ENCODE measurements at regions not wholly inside any gene's neighbourhood (a gene's known extent, or its start where the extent isn't known, plus 50 kb on each side); places are given as distances from the start of the nearest gene placed in this dataset.
"Not testable (repeated sequence)": the region's sequence is repeated elsewhere in the genome, so short reads cannot be mapped to it uniquely, and the experiment has no call there.

DNA sequence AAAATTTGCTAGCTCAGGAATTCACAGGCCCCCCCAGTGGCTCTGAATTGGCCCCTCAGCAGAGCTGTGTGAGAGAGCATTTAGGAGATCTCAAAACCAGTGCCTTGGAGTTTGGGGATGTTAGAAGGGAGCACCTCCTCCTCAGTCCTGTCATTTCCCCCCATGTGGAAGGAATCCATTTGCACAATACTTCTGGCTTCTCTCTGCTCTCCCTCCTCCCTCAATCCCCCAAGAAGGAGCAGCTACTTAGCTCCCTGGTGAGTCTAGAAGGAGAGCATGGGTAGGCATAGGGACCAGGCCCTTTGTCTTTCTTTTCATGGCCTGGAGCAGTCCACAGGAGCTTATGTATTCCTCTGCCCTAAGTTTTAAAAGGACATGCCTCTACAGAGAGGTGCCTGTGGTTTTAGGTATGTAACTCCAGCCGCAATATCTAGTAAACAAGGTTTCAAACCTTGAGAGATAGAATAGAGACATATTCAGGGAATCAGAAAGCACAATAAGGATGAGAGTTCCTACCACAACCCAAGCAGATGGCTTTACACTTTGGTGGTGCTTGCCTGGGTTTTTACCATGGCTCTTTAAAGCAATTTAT is 199.4 kb downstream of the FCRL5 start:
- ATAC-seq (ENCODE audit: low read depth): no peak
- no peak for DNase-seq (ENCODE audit: low spot score)
- no peak overlapping the region for H3K27ac ChIP-seq (ENCODE audit: poor library complexity, severe bottlenecking)
- H3K36me3 ChIP-seq (ENCODE audit: low read depth): no peaks in the 10 kb centered on the region
- H3K9me3 ChIP-seq (ENCODE audit: severe bottlenecking): no peaks in the 10 kb centered on the region
- TF ChIP-seq, protein P1, sequence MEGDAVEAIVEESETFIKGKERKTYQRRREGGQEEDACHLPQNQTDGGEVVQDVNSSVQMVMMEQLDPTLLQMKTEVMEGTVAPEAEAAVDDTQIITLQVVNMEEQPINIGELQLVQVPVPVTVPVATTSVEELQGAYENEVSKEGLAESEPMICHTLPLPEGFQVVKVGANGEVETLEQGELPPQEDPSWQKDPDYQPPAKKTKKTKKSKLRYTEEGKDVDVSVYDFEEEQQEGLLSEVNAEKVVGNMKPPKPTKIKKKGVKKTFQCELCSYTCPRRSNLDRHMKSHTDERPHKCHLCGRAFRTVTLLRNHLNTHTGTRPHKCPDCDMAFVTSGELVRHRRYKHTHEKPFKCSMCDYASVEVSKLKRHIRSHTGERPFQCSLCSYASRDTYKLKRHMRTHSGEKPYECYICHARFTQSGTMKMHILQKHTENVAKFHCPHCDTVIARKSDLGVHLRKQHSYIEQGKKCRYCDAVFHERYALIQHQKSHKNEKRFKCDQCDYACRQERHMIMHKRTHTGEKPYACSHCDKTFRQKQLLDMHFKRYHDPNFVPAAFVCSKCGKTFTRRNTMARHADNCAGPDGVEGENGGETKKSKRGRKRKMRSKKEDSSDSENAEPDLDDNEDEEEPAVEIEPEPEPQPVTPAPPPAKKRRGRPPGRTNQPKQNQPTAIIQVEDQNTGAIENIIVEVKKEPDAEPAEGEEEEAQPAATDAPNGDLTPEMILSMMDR (IDR thresholded peaks at IDR 0.05; ENCODE audit: poor library complexity, severe bottlenecking): no peak
- H3K27me3 ChIP-seq (ENCODE audit: insufficient read depth, poor library complexity, severe bottlenecking): no peaks in the 10 kb centered on the region
- no peak overlapping the region for H3K4me3 ChIP-seq (ENCODE audit: severe bottlenecking)
- no peaks in the 10 kb centered on the region for H3K4me1 ChIP-seq (ENCODE audit: insufficient read depth, poor library complexity, severe bottlenecking)

- no peak overlapping the region for H3K4me3 ChIP-seq (ENCODE audit: severe bottlenecking)
- H3K9me3 ChIP-seq (ENCODE audit: severe bottlenecking): no peaks in the 10 kb centered on the region
These were observed 200.1 kb downstream of the FCRL5 start for GRCh38 chr1:157352216-157352615.

GRCh38 chr1:157351800-157352199 is 200.5 kb downstream of the FCRL5 start:
- H3K4me1 ChIP-seq (ENCODE audit: insufficient read depth, poor library complexity, severe bottlenecking); H3K27ac ChIP-seq (ENCODE audit: poor library complexity, severe bottlenecking); H3K9me3 ChIP-seq (ENCODE audit: severe bottlenecking); ATAC-seq (ENCODE audit: low read depth); H3K4me3 ChIP-seq (ENCODE audit: severe bottlenecking); DNase-seq (ENCODE audit: low spot score); H3K36me3 ChIP-seq (ENCODE audit: low read depth); H3K27me3 ChIP-seq (ENCODE audit: insufficient read depth, poor library complexity, severe bottlenecking): not testable (repeated sequence)

More at GRCh38 chr1:157352216-157352615, 200.1 kb downstream of the FCRL5 start:
- Histone ChIP-seq H3K27me3 (ENCODE audit: insufficient read depth, poor library complexity, severe bottlenecking) (no peaks in the 10 kb centered on the region), H3K4me1 (ENCODE audit: insufficient read depth, poor library complexity, severe bottlenecking) (no peaks in the 10 kb centered on the region), H3K36me3 (ENCODE audit: low read depth) (no peaks in the 10 kb centered on the region), H3K27ac (ENCODE audit: poor library complexity, severe bottlenecking) (no peak overlapping the region)
- TF ChIP-seq, protein P1 (IDR thresholded peaks at IDR 0.05; ENCODE audit: poor library complexity, severe bottlenecking): no peak
- ATAC-seq (ENCODE audit: low read depth): no peak
- DNase-seq (ENCODE audit: low spot score): no peak

DNA sequence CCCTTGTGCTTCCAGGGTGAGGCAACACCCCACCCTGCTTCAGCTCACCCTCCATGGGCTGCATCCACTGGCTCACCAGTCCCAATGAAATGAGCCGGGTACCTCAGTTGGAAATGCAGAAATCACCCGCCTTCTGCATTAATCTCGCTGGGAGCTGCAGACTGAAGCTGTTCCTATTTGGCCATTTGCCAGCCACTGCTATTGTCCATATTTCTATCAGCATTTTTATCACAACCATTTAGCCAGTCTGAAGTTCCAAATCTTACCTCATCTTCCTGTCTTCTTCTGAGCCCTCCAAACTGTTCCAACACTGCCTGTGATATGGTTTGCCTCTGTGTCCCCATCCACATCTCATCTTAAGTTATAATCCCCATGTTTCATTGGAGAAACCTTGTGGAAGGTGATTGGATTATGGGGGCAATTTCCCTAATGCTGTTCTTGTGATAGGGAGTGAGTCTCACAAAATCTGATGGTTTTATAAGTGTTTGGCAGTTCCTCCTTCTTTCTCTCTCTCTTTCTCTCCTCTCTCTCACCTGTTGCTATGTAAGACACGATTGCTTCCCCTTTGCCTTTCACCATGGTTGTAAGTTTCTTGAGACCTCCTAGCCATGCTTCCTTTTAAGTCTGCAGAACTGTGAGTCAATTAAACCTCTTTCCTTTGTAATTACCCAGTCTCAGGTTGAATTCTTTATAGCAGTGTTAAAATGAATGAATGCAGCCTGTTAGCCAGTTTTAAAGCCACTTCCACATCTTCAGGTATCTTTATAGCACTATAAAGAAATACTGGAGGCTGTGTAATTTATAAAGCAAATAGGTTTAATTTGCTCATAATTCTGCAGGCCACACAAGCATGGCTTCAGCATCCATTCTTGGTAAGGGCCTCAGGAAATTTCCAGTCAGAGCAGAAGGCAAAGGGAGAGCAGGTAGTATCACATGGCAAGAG is 203.5 kb downstream of the FCRL5 start:
- H3K4me3 ChIP-seq (ENCODE audit: severe bottlenecking): no peak overlapping the region
- H3K27ac ChIP-seq (ENCODE audit: poor library complexity, severe bottlenecking): no peak overlapping the region
- H3K36me3 ChIP-seq (ENCODE audit: low read depth): no peaks in the 10 kb centered on the region
- H3K27me3 ChIP-seq (ENCODE audit: insufficient read depth, poor library complexity, severe bottlenecking): no peaks in the 10 kb centered on the region
- no peaks in the 10 kb centered on the region for H3K4me1 ChIP-seq (ENCODE audit: insufficient read depth, poor library complexity, severe bottlenecking)
- DNase-seq (ENCODE audit: low spot score): no peak
- no peak for ATAC-seq (ENCODE audit: low read depth)
- TF ChIP-seq, protein P1 (IDR thresholded peaks at IDR 0.05; ENCODE audit: poor library complexity, severe bottlenecking): no peak
- H3K9me3 ChIP-seq (ENCODE audit: severe bottlenecking): no peaks in the 10 kb centered on the region

DNA sequence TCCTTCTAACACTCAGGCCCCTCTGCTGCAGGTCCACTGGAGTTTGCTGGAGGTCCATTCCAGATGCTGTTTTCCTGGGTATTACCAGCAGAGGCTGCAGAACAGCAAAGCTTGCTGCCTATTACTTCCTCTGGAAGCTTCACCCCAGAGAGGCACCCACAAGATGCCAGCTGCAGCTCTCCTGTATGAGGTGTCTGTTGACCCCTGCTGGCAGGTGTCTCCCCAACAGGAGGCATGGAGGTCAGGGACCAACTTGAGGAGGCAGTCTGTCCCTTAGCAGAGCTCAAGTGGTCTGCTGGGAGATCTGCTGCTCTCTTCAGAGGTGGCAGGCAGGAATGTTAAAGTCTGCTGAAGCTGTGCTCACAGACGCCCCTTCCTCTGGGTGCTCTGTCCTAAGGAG is 204.8 kb downstream of the FCRL5 start:
- Histone ChIP-seq H3K27ac (ENCODE audit: poor library complexity, severe bottlenecking) (no peak overlapping the region), H3K36me3 (ENCODE audit: low read depth) (no peaks in the 10 kb centered on the region), H3K4me3 (ENCODE audit: severe bottlenecking) (no peak overlapping the region), H3K9me3 (ENCODE audit: severe bottlenecking) (no peaks in the 10 kb centered on the region), H3K27me3 (ENCODE audit: insufficient read depth, poor library complexity, severe bottlenecking) (no peaks in the 10 kb centered on the region), H3K4me1 (ENCODE audit: insufficient read depth, poor library complexity, severe bottlenecking) (no peaks in the 10 kb centered on the region)
- TF ChIP-seq, protein P1 (IDR thresholded peaks at IDR 0.05; ENCODE audit: poor library complexity, severe bottlenecking): no peak
- ATAC-seq (ENCODE audit: low read depth): no peak
- DNase-seq (ENCODE audit: low spot score): no peak

DNA sequence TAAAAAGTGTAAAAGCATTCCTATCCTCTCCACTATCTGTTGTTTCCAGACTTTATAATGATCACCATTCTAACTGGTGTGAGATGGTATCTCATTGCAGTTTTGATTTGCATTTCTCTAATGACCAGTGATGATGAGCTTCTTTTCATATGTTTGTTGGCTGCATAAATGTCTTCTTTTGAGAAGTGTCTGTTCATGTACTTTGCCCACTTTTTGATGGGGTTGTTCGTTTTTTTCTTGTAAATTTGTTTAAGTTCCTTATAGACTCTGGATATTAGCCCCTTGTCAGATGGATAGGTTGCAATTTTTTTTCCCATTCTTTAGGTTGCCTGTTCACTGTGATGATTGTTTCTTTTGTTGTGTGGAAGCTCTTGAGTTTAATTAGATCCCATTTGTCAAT is 199.6 kb upstream of the ETV3 start:
- H3K4me3 ChIP-seq (ENCODE audit: severe bottlenecking); H3K36me3 ChIP-seq (ENCODE audit: low read depth); DNase-seq (ENCODE audit: low spot score); H3K4me1 ChIP-seq (ENCODE audit: insufficient read depth, poor library complexity, severe bottlenecking); H3K9me3 ChIP-seq (ENCODE audit: severe bottlenecking); H3K27ac ChIP-seq (ENCODE audit: poor library complexity, severe bottlenecking); H3K27me3 ChIP-seq (ENCODE audit: insufficient read depth, poor library complexity, severe bottlenecking); ATAC-seq (ENCODE audit: low read depth): not testable (repeated sequence)

Data from RWPE2 (cell line).